ENCODE measurements at regions not wholly inside any gene's neighbourhood (a gene's known extent, or its start where the extent isn't known, plus 50 kb on each side); places are given as distances from the start of the nearest gene placed in this dataset.

DNA sequence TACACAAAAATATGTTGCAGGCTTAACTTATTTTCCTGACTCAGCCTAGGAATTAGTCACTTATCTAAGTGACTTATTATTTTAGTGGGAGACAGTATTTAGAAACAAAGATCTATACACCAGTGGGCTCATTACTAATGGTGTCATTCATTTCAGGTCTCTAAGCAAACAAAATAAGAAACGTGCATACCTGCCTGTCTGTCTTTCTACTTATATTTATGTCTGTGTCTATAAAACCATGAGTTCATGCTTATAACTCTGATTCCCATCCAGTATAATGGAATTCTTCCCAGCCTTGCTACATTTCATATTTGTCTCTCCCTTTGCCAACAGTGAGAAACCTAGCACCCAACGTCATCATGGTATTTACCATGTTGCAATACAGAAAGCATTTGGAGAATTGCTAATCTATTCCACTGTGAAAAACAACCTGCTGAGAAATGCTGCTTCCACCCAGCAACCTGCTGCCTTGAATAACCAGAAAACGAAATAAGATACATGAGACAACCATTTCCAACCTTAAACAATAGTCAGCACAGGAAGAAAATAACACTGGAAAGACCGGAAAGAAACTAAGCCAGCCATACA lies 501.0 kb downstream of the GLRX3 start:
- no peak for DNase-seq
- Mint-ChIP-seq H3K9me3 (ENCODE audit: low read depth) (peaks cover 2% of the 10 kb centered on the region), H3K4me1 (no peaks in the 10 kb centered on the region), H3K27ac (no peak overlapping the region), H3K4me3 (no peak overlapping the region), H3K36me3 (no peaks in the 10 kb centered on the region), H3K27me3 (peaks cover 4% of the 10 kb centered on the region)
- no peak for ATAC-seq
- CTCF ChIA-PET: no interaction called here

DNA sequence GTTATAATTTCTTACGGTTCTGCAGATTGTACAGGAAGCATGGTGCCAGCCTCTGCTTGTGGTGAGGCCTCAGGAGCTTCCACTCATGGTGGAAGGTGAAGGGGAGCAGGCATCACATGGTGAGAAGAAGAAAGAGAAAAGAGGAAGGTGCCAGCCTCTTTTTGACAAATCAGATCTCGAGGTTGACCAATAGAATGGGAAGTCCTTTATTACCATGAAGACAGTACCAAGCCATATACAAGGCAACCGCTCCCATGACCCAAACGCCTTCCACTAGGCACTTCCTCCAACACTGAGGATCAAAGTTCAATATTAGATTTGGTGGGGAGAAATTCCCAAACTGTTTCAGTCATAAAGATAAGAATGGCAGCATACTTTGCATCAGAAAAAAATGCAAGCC lies 502.8 kb downstream of the GLRX3 start:
- Mint-ChIP-seq H3K27ac (no peak overlapping the region), H3K4me1 (no peaks in the 10 kb centered on the region), H3K36me3 (no peaks in the 10 kb centered on the region), H3K4me3 (no peak overlapping the region), H3K27me3 (peaks cover 4% of the 10 kb centered on the region), H3K9me3 (ENCODE audit: low read depth) (peaks cover 2% of the 10 kb centered on the region)
- CTCF ChIA-PET: no interaction called here
- DNase-seq (no peak), ATAC-seq (no peak)

DNA sequence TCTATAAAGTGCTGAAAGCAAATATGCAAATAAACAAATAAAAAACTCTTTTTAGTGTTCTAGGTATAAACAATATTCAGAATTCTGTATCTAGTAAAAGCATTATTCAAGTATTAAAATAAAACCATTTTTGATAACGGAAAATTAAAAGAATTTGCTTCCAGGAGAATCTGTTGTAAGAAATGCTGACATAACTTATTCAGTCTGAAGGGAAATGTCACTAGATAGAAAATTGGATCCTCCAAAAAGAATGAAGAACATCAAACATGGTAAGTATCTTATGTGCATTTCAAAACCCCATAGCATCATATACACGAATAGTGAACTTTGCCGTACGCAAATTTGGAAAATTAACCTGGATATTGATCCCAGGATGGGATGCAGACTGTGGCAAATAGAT lies 506.7 kb downstream of the GLRX3 start:
- Mint-ChIP-seq H3K27ac (no peak overlapping the region), H3K36me3 (no peaks in the 10 kb centered on the region), H3K4me1 (no peaks in the 10 kb centered on the region), H3K4me3 (no peak overlapping the region), H3K9me3 (ENCODE audit: low read depth) (peaks cover under 1% of the 10 kb centered on the region), H3K27me3 (no peaks in the 10 kb centered on the region)
- DNase-seq (no peak), ATAC-seq (no peak)
- CTCF ChIA-PET: no interaction called here

DNA sequence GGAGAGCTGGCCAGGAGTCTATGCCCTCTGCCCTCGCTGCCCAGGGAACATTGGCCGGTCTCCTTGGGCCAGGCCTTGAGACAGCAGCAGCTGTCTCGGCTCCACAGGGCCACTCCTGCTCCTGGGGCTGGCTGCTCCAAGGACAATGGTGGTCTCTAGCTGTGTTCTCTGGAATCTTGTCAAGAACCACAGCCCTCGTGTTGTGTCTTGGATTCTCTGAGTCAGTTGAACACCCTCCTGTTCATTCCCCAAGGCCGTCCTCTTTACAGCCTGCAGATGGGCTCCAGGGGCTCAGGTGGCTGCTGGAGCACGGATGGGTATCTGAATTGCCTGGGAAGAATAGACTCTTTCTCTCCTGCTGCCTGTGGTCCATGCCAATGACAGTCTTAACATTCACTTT lies 511.1 kb downstream of the GLRX3 start:
- no peak overlapping the region for H3K27ac Mint-ChIP-seq
- H3K4me1 Mint-ChIP-seq: no peaks in the 10 kb centered on the region
- CTCF ChIA-PET: no interaction called here
- no peak overlapping the region for H3K4me3 Mint-ChIP-seq
- DNase-seq: no peak
- H3K36me3 Mint-ChIP-seq: no peaks in the 10 kb centered on the region
- H3K9me3 Mint-ChIP-seq (ENCODE audit: low read depth): peaks cover 6% of the 10 kb centered on the region
- no peak for ATAC-seq
- H3K27me3 Mint-ChIP-seq: no peaks in the 10 kb centered on the region

DNA sequence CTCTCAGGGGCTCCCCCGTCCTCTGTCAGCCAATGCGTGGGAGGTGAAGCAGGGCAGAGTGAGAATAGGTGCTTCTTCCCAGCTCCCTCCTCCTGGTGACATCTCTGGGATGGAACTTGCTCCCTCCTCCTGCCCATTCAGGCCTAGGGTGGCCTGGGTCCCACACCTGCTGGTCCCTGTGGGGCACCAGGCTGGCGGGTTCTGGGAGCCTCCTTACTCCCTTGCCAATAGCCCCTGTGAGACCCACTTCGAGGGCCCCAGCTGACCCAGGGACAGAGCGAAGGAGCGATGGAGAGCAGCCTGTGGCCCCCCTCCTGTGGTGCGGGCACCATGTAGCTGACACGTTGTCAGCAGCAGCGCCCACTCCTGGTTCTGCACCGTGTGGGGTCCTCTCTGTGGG lies 512.6 kb downstream of the GLRX3 start:
- no peaks in the 10 kb centered on the region for H3K36me3 Mint-ChIP-seq
- ATAC-seq (no peak), DNase-seq (no peak)
- H3K4me1 Mint-ChIP-seq: no peaks in the 10 kb centered on the region
- H3K27me3 Mint-ChIP-seq: no peaks in the 10 kb centered on the region
- H3K27ac Mint-ChIP-seq: no peak overlapping the region
- peaks cover 12% of the 10 kb centered on the region for H3K9me3 Mint-ChIP-seq (ENCODE audit: low read depth)
- CTCF ChIA-PET: no interaction called here
- H3K4me3 Mint-ChIP-seq: no peak overlapping the region

DNA sequence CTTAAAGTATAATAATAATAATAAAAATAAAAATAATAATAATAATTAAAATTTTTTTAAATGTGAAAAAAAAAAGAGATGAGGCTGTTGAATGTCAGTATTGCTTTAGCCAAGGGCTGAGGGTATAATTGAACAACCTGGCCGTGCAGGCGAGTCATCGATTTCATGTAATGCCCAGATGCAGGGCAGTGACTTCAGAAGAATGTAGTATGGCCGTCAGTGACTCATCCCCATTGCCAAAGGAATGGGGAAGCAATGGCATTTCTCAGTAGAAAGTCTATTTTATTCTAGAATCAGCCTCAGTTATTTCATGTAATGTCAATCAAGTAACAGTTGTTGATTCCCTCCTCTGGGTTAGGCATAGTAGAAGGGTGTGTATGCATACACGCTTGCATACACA lies 516.4 kb downstream of the GLRX3 start:
- H3K9me3 Mint-ChIP-seq (ENCODE audit: low read depth): peaks cover 12% of the 10 kb centered on the region
- no peak overlapping the region for H3K27ac Mint-ChIP-seq
- H3K4me1 Mint-ChIP-seq: no peaks in the 10 kb centered on the region
- CTCF ChIA-PET: no interaction called here
- ATAC-seq (no peak), DNase-seq (no peak)
- H3K36me3 Mint-ChIP-seq: no peaks in the 10 kb centered on the region
- H3K4me3 Mint-ChIP-seq: no peak overlapping the region
- no peaks in the 10 kb centered on the region for H3K27me3 Mint-ChIP-seq

DNA sequence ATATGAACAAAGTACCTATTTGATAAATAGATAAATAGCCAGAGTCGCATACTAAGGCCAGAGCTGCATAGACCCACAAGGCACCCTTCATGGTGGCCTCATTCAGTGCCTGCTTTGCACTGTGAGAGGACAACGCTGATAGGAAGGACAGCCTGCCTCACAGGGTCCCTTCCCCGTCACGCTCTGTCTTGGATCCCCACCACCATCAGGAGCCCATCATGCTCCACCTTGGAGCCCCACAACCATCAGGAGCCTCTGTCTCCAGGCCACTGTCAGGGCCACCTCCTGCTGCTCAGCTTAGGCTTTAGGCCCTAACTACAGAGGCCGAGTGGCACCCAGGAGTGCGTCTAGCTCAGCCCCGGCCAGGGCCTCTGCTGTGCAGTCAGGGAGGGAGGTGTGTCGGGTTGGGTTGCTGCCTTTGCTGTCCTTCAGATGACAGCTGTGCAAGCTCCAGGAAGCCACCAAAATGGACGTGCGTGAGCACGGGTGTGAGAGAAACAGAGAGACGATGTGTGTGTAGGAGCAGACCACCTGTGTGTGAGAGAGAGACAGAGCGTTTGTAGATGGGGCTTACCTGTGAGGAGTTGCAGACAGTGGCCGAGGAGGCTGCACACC lies 516.9 kb downstream of the GLRX3 start:
- no peak overlapping the region for H3K4me3 Mint-ChIP-seq
- no peaks in the 10 kb centered on the region for H3K36me3 Mint-ChIP-seq
- CTCF ChIA-PET: no interaction called here
- no peaks in the 10 kb centered on the region for H3K27me3 Mint-ChIP-seq
- H3K9me3 Mint-ChIP-seq (ENCODE audit: low read depth): peaks cover 11% of the 10 kb centered on the region
- no peak for ATAC-seq
- H3K4me1 Mint-ChIP-seq: no peaks in the 10 kb centered on the region
- no peak for DNase-seq
- H3K27ac Mint-ChIP-seq: no peak overlapping the region

DNA sequence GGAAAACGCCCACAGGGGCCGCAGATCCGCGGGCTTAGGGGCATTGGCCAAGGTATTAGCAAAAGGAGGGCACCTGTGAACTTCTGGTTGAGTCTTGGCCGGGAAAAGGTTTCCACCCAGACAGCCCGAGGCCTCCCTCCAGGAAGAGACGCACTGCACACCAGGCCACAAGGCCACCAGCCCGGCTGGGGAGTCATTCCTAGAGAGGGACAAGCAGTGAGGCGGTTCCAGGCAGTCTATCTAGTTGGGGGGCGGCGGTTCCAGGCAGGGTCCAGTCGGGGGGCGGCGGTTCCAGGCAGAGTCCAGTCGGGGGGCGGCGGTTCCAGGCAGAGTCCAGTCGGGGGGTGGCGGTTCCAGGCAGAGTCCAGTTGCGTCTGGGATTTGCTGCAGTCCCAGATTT lies 518.5 kb downstream of the GLRX3 start:
- Mint-ChIP-seq H3K36me3 (no peaks in the 10 kb centered on the region), H3K4me1 (no peaks in the 10 kb centered on the region), H3K27ac (no peak overlapping the region), H3K9me3 (ENCODE audit: low read depth) (peaks cover 6% of the 10 kb centered on the region), H3K4me3 (no peak overlapping the region), H3K27me3 (no peaks in the 10 kb centered on the region)
- CTCF ChIA-PET: no interaction called here
- DNase-seq (no peak), ATAC-seq (no peak)

DNA sequence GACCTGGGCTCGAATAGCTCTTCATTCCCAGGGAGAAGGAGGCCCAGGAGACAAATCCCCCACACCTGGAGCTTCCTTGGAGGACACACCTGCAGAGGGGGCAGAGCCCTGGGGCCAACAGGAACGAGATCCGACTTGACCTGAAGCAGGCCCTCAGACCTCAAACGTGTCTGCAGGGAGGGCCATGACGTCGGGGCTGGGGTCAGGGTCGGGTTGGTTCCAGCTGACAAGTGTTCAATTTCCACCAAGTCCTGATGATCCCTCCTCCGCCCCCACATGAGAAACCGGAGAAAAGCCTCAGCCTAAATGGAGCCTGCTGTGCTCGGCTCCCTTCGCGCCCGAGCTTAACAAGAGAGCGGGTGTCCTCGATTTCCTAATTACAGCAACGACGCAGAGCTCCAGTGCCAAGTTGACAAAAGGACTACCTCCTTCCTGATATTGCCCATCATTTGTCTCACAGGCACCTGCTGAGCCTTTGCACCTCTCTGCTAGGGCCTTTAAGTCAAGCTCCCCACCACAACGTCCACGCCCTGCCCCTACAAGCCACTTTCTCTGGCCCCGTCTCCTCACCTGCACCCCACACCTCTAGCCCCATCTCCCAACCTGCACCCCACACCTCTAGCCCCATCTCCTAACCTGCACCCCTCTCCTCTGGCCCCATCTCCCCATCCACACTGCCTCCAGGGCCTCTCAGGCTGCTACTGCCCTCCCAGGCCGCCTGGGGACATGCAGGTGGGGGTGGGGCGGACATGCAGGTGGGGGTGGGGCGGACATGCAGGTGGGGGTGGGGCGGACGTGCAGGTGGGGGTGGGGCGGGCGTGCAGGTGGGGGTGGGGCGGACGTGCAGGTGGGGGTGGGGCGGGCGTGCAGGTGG lies 519.4 kb downstream of the GLRX3 start:
- peaks cover 6% of the 10 kb centered on the region for H3K9me3 Mint-ChIP-seq (ENCODE audit: low read depth)
- no peak overlapping the region for H3K4me3 Mint-ChIP-seq
- no peak overlapping the region for H3K27ac Mint-ChIP-seq
- ATAC-seq (no peak), DNase-seq (no peak)
- CTCF ChIA-PET: no interaction called here
- no peaks in the 10 kb centered on the region for H3K27me3 Mint-ChIP-seq
- no peaks in the 10 kb centered on the region for H3K36me3 Mint-ChIP-seq
- no peaks in the 10 kb centered on the region for H3K4me1 Mint-ChIP-seq

DNA sequence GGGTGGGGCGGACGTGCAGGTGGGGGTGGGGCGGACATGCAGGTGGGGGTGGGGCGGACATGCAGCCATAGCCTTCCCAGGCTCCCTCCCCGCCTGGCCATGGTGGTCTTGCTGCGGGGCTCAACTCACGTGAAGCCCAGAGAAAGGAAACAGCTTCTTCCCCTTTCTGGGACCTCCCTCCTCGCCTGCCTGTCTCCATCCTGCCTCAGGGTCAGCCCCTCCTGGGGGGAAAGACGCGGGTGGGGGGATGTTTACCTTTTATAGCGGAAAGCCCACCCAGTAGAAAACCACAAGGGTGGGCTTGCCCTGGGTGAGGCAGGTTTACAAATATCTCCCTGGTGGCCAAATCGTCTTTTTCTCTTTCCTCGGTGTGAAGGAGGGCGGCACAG lies 520.0 kb downstream of the GLRX3 start:
- no peaks in the 10 kb centered on the region for H3K4me1 Mint-ChIP-seq
- H3K4me3 Mint-ChIP-seq: no peak overlapping the region
- CTCF ChIA-PET: no interaction called here
- DNase-seq (no peak), ATAC-seq (no peak)
- H3K36me3 Mint-ChIP-seq: no peaks in the 10 kb centered on the region
- H3K27me3 Mint-ChIP-seq: no peaks in the 10 kb centered on the region
- peaks cover 6% of the 10 kb centered on the region for H3K9me3 Mint-ChIP-seq (ENCODE audit: low read depth)
- H3K27ac Mint-ChIP-seq: no peak overlapping the region

DNA sequence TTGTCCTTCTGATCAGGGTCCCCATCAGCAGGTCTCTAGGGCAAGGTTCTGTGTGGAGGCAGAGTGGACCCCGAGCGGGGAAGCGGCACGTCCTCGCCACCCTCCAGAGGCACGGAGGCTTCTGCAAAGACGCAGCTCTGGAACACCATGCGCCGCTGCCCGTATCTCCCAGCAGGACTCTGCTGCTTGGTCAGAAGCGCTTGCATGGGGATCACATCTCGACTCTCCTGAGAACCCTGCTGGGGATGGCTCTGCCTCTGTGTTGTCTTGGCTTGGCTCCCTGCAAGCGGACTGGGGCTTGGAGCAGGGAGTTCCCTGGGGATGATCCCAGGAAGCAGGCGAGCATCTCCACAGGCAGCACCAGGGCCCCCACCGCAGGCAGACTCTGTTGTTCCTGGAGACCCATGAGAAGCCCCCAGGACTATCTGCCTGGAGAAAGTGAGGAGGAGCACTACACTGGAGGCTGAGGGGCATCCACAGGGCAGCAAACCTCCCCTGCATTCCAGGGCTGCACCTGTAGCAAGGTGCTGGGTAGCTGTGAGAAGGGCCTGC lies 520.5 kb downstream of the GLRX3 start:
- ATAC-seq (no peak), DNase-seq (no peak)
- H3K4me3 Mint-ChIP-seq: no peak overlapping the region
- CTCF ChIA-PET: no interaction called here
- H3K27ac Mint-ChIP-seq: no peak overlapping the region
- H3K27me3 Mint-ChIP-seq: no peaks in the 10 kb centered on the region
- H3K9me3 Mint-ChIP-seq (ENCODE audit: low read depth): peaks cover 6% of the 10 kb centered on the region
- H3K36me3 Mint-ChIP-seq: no peaks in the 10 kb centered on the region
- H3K4me1 Mint-ChIP-seq: no peaks in the 10 kb centered on the region

DNA sequence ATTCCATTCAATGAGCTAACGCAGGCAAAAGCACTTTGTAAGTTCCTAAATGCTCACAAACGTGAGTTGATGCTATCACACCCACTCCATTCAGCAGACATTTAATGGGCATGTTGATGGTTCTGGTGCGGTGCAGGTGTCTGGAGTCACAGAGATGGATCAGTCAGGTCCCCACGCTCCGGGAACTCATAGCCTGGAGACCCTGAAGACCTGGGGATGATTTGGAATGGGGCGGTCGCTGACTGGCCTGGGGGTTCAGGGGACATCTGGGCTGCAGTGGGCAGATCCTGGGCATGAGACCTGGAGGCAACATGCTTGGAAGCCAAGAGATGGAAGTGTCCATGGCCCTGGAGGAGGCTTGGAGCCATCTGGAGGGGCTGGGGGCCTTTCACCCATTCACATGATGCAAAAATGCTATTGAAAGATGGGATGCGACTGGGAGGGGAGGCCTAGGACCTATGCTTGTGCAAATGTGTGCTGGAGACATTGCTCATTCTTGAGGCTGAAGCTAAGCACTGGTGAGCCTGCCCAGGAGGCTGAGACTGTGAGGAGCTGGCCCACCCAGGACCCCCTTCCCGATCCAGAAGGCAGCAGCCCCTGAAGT lies 522.6 kb downstream of the GLRX3 start:
- no peak overlapping the region for H3K27ac Mint-ChIP-seq
- ATAC-seq (no peak), DNase-seq (no peak)
- no peaks in the 10 kb centered on the region for H3K36me3 Mint-ChIP-seq
- H3K4me1 Mint-ChIP-seq: no peaks in the 10 kb centered on the region
- no peak overlapping the region for H3K4me3 Mint-ChIP-seq
- CTCF ChIA-PET: no interaction called here
- H3K27me3 Mint-ChIP-seq: no peaks in the 10 kb centered on the region
- H3K9me3 Mint-ChIP-seq (ENCODE audit: low read depth): no peaks in the 10 kb centered on the region

DNA sequence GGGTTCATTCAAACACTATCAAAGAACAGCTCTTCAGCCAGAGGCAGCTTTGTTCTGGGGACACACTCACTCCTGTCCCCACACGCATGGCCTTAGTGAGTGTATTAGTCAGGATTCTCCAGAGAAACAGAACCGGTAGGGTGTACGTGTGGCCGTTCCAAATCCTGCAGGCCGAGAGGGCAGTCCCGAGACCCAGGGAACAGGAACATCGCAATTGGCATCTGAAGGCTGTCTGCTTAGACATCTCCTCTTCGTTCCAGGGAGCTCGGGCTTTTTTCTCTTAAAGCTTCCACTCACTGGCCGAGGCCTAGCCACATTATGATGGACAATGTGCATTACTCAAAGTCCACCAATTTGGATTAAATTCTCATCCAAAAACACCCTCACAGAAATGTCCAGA lies 523.3 kb downstream of the GLRX3 start:
- Mint-ChIP-seq H3K27ac (no peak overlapping the region), H3K27me3 (no peaks in the 10 kb centered on the region), H3K4me3 (no peak overlapping the region), H3K36me3 (no peaks in the 10 kb centered on the region), H3K9me3 (ENCODE audit: low read depth) (no peaks in the 10 kb centered on the region), H3K4me1 (no peaks in the 10 kb centered on the region)
- no peak for ATAC-seq
- CTCF ChIA-PET: no interaction called here
- no peak for DNase-seq

DNA sequence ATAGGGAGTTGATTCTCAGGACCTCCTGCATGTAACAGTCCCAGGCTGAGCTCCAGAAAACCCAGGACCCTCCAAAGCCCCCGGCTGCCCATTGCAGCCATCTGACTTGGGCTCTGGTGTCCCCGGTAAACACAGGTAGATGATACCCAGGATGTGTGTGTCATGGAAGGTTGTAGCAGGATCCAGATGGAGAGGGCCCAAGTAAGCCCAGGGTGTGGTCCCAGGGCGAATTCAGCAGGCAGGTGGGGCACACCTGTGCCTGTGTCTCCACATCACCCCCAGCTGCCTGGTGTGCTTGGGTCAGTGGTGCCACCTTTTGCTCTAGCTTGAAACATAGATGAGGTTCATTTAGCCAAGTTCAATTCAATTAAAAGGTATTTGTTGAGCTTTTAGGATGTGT lies 524.1 kb downstream of the GLRX3 start:
- no peaks in the 10 kb centered on the region for H3K27me3 Mint-ChIP-seq
- H3K36me3 Mint-ChIP-seq: no peaks in the 10 kb centered on the region
- H3K9me3 Mint-ChIP-seq (ENCODE audit: low read depth): no peaks in the 10 kb centered on the region
- DNase-seq (no peak), ATAC-seq (no peak)
- H3K4me3 Mint-ChIP-seq: no peak overlapping the region
- H3K4me1 Mint-ChIP-seq: no peaks in the 10 kb centered on the region
- H3K27ac Mint-ChIP-seq: no peak overlapping the region
- CTCF ChIA-PET: no interaction called here

Measured in activated CD8-positive, alpha-beta memory T cell treated with anti-CD3 and anti-CD28 coated beads, Interleukin-2, amount 10 ng/mL, durations not matched to agents 7 days and 5 days (primary cell).